ENCODE measurements at regions not wholly inside any gene's neighbourhood (a gene's known extent, or its start where the extent isn't known, plus 50 kb on each side); places are given as distances from the start of the nearest gene placed in this dataset.

- TF ChIP-seq CTCF (IDR thresholded peaks at IDR 0.05; ENCODE audit: insufficient read depth, low read length) (no peak), POLR2AphosphoS5 (IDR thresholded peaks at IDR 0.05; ENCODE audit: low read depth) (no peak), REST (IDR thresholded peaks at IDR 0.05; ENCODE audit: insufficient replicate concordance, low read depth) (no peak), SPI1 (IDR thresholded peaks at IDR 0.05; ENCODE audit: borderline replicate concordance, low read depth) (no peak)
Observed at GRCh38 chr5:82721087-82721410, 356.1 kb downstream of the TMEM167A start.

Measured in HL-60 (cell line).